H1 (cell line): ENCODE measurements at regions not wholly inside any gene's neighbourhood (a gene's known extent, or its start where the extent isn't known, plus 50 kb on each side); places are given as distances from the start of the nearest gene placed in this dataset.

Source experiments
- CTCF ChIA-PET: fragments of 300-600 bp; sonication (Branson Sonifier 250); formaldehyde crosslinking; loops from one replicate; lab custom pipeline; 2021; ENCODE audit not compliant: partially characterized antibody; lab: Charles Lee
- POLR2A ChIA-PET: fragments of 300-600 bp; sonication (Branson Sonifier 250); formaldehyde crosslinking; loops from one replicate; lab custom pipeline; 2021; ENCODE audit warnings: inconsistent platforms; ENCODE audit not compliant: partially characterized antibody; lab: Charles Lee
- DNase-seq, 2 experiments: peaks; one replicate each; pipeline versions ENCODE4 v3.0.0 to v3.0.0-alpha.2; 2010 to 2022; ENCODE audit warnings: low spot score in 2 of 2, low read depth in 1 of 2, mixed read lengths in 1 of 2
- FAIRE-seq: peaks from 2 replicates; lab custom pipeline; 2011; peaks lifted over from hg19 to GRCh38; lab: Jason Lieb, UNC
- H2AFZ ChIP-seq: 2 replicates; pipeline ENCODE4 v1.8.1; 2012; ENCODE audit warnings: low read length, inconsistent platforms
- H2AK5ac ChIP-seq: 2 replicates; pipeline ENCODE4 v1.6.1; 2013; ENCODE audit warnings: low read depth, low read length
- H2BK120ac ChIP-seq: replicated peaks from 2 replicates; pipeline ENCODE3; 2013; ENCODE audit warnings: low read depth, low read length, inconsistent platforms
- H2BK12ac ChIP-seq: 2 replicates; pipeline ENCODE4 v1.6.1; 2013; ENCODE audit warnings: low read depth, low read length
- H2BK15ac ChIP-seq: 2 replicates; pipeline ENCODE4 v1.6.1; 2013; ENCODE audit warnings: low read length
- H2BK20ac ChIP-seq: 2 replicates; pipeline ENCODE4 v1.6.1; 2013; ENCODE audit warnings: low read length
- H2BK5ac ChIP-seq: 2 replicates; pipeline ENCODE4 v1.6.1; 2013; ENCODE audit warnings: low read depth, low read length
- H3K14ac ChIP-seq: 2 replicates; pipeline ENCODE4 v1.6.1; 2013; ENCODE audit warnings: inconsistent platforms; ENCODE audit not compliant: insufficient read length
- H3K18ac ChIP-seq: 2 replicates; pipeline ENCODE4 v1.6.1; 2013; ENCODE audit warnings: low read length; ENCODE audit errors: extremely low read depth
- H3K23ac ChIP-seq: 2 replicates; pipeline ENCODE4 v1.6.1; 2013; ENCODE audit warnings: inconsistent platforms; ENCODE audit not compliant: insufficient read length
- H3K23me2 ChIP-seq: 2 replicates; pipeline ENCODE4 v1.6.1; 2013; ENCODE audit warnings: low read depth, low read length
- H3K27ac ChIP-seq: 2 replicates; pipeline ENCODE4 v1.6.1; 2011; ENCODE audit warnings: low read depth, low read length, inconsistent platforms
- H3K27me3 ChIP-seq, 4 experiments: replicated peaks in 1 of 4; 1 replicate in 1 of 4; 2 replicates in 3 of 4; pipeline versions ENCODE4 v1.6.1 to v1.8.1; 2011 to 2013; ENCODE audit warnings: low read length in 3 of 4, mild to moderate bottlenecking in 3 of 4, inconsistent platforms in 2 of 4, mixed read lengths in 2 of 4, moderate library complexity in 1 of 4; ENCODE audit not compliant: control insufficient read depth in 3 of 4, insufficient read depth in 3 of 4; ENCODE audit errors: extremely low read depth in 1 of 4
- H3K36me3 ChIP-seq, 4 experiments: 2 replicates each; pipeline versions ENCODE4 v1.6.1 to v1.8.1; 2011 to 2013; ENCODE audit warnings: mild to moderate bottlenecking in 4 of 4, low read length in 3 of 4, moderate library complexity in 2 of 4, control low read depth in 1 of 4, inconsistent platforms in 1 of 4; ENCODE audit not compliant: insufficient read depth in 4 of 4, control insufficient read depth in 2 of 4
- H3K4ac ChIP-seq: replicated peaks from 2 replicates; pipeline ENCODE3; 2013; ENCODE audit warnings: low read length, low read depth, mixed read lengths, inconsistent platforms; ENCODE audit not compliant: insufficient read length
- H3K4me1 ChIP-seq, 4 experiments: replicated peaks in 1 of 4; 1 replicate in 1 of 4; 2 replicates in 3 of 4; pipeline versions ENCODE4 v1.6.1 to v1.8.1; 2011 to 2013; ENCODE audit warnings: low read length in 3 of 4, inconsistent platforms in 2 of 4, mixed read lengths in 1 of 4; ENCODE audit not compliant: insufficient read depth in 4 of 4, control insufficient read depth in 3 of 4
- H3K4me2 ChIP-seq, 2 experiments: 2 replicates each; pipeline versions ENCODE4 v1.6.1 to v1.8.1; 2011 to 2013; ENCODE audit warnings: low read depth in 2 of 2, low read length in 2 of 2, control low read depth in 1 of 2, inconsistent platforms in 1 of 2, mild to moderate bottlenecking in 1 of 2; ENCODE audit not compliant: insufficient read depth in 1 of 2
- H3K4me3 ChIP-seq, 4 experiments: fragments of 200-600, 300-600 bp in 1 of 4; sonication (generic), shearing (Covaris generic), sonication (Bioruptor Twin) in 1 of 4; 2 replicates each; pipeline versions ENCODE4 v1.5.1 to v1.8.1; 2011 to 2016; ENCODE audit warnings: low read length in 4 of 4, low read depth in 3 of 4, control low read depth in 2 of 4, inconsistent platforms in 2 of 4, mild to moderate bottlenecking in 2 of 4, mixed read lengths in 1 of 4, moderate library complexity in 1 of 4; ENCODE audit not compliant: insufficient read depth in 2 of 4; ENCODE audit errors: extremely low read depth in 1 of 4
- H3K56ac ChIP-seq: replicated peaks from 2 replicates; pipeline ENCODE3; 2013; ENCODE audit warnings: low read depth, mild to moderate bottlenecking, mixed read lengths, low read length, inconsistent platforms; ENCODE audit not compliant: insufficient read length
- H3K79me1 ChIP-seq: 2 replicates; pipeline ENCODE4 v1.6.1; 2013; ENCODE audit warnings: low read depth, low read length, control low read depth
- H3K79me2 ChIP-seq, 2 experiments: 2 replicates each; pipeline versions ENCODE4 v1.6.1 to v1.8.1; 2012 to 2013; ENCODE audit warnings: low read length in 2 of 2, mild to moderate bottlenecking in 2 of 2, inconsistent platforms in 1 of 2; ENCODE audit not compliant: insufficient read depth in 2 of 2, control insufficient read depth in 1 of 2
- H3K9ac ChIP-seq, 4 experiments: replicated peaks in 1 of 4; 1 replicate in 1 of 4; 2 replicates in 3 of 4; pipeline versions ENCODE4 v1.6.1 to v1.8.1; 2011 to 2013; ENCODE audit warnings: low read depth in 3 of 4, low read length in 3 of 4, control low read depth in 2 of 4, mild to moderate bottlenecking in 2 of 4, moderate library complexity in 2 of 4, inconsistent platforms in 1 of 4; ENCODE audit errors: extremely low read depth in 1 of 4
- H3K9me3 ChIP-seq, 2 experiments: 2 replicates each; pipeline versions ENCODE4 v1.6.1 to v1.8.1; 2012 to 2013; ENCODE audit warnings: mild to moderate bottlenecking in 2 of 2, moderate library complexity in 2 of 2, control low read depth in 1 of 2, inconsistent platforms in 1 of 2, low read depth in 1 of 2, low read length in 1 of 2, mixed read lengths in 1 of 2; ENCODE audit not compliant: insufficient read depth in 2 of 2
- H4K20me1 ChIP-seq, 2 experiments: replicated peaks in 1 of 2; 2 replicates each; pipeline versions ENCODE3 to v1.8.1; 2011 to 2013; ENCODE audit warnings: inconsistent platforms in 2 of 2, low read length in 2 of 2, mild to moderate bottlenecking in 1 of 2; ENCODE audit not compliant: insufficient read depth in 2 of 2, control insufficient read depth in 1 of 2
- H4K5ac ChIP-seq: 2 replicates; pipeline ENCODE4 v1.6.1; 2013; ENCODE audit warnings: low read length, low read depth, mixed read lengths, inconsistent platforms; ENCODE audit not compliant: insufficient read length
- H4K8ac ChIP-seq: 2 replicates; pipeline ENCODE4 v1.8.0; 2013; ENCODE audit warnings: mild to moderate bottlenecking, moderate library complexity, low read length, inconsistent platforms; ENCODE audit not compliant: insufficient read depth; ENCODE audit errors: extremely low read depth
- H4K91ac ChIP-seq: replicated peaks from 2 replicates; pipeline ENCODE3; 2013; ENCODE audit warnings: low read length, mixed read lengths, inconsistent platforms; ENCODE audit not compliant: insufficient read length
- BCL11A ChIP-seq, 2 experiments: IDR thresholded peaks; one replicate each; pipeline ENCODE4 v1.6.1; 2011; ENCODE audit warnings: low read depth in 2 of 2, low read length in 2 of 2, mild to moderate bottlenecking in 2 of 2
- HDAC2 ChIP-seq, 2 experiments: fragments of 300-600 bp in 1 of 2; sonication (generic) in 1 of 2; IDR thresholded peaks; 2 replicates each; pipeline ENCODE4 v1.6.1; 2011 to 2012; ENCODE audit warnings: low read depth in 2 of 2, low read length in 2 of 2, mild to moderate bottlenecking in 2 of 2, moderate library complexity in 2 of 2, borderline replicate concordance in 1 of 2, inconsistent platforms in 1 of 2
- KDM5A ChIP-seq: fragments of 200-600 bp; IDR thresholded peaks from 2 replicates; pipeline ENCODE4 v1.7.1; 2012; ENCODE audit warnings: mild to moderate bottlenecking, low read length, inconsistent platforms, mixed read lengths
- RXRA ChIP-seq: IDR thresholded peaks from 2 replicates; pipeline ENCODE4 v1.6.1; 2011; ENCODE audit warnings: low read depth, mild to moderate bottlenecking, low read length, moderate library complexity; ENCODE audit not compliant: insufficient read depth
- SUZ12 ChIP-seq: fragments of 200-600 bp; sonication (generic); IDR thresholded peaks from 2 replicates; pipeline ENCODE4 v1.6.1; 2012; ENCODE audit warnings: mild to moderate bottlenecking, inconsistent platforms, low read length, moderate library complexity, mixed read lengths
- TAF1 ChIP-seq: IDR thresholded peaks from 2 replicates; pipeline ENCODE4 v1.6.1; 2011; ENCODE audit warnings: mild to moderate bottlenecking, low read depth, low read length
- TEAD4 ChIP-seq: IDR thresholded peaks from 2 replicates; pipeline ENCODE4 v1.6.1; 2012; ENCODE audit warnings: low read depth, low read length, inconsistent platforms, mixed read lengths
- YY1 ChIP-seq: IDR thresholded peaks from 2 replicates; pipeline ENCODE4 v1.6.1; 2011; ENCODE audit warnings: low read depth, mild to moderate bottlenecking, low read length
- WGBS, 2 experiments: shearing (Covaris generic) in 1 of 2; methylation state at CpG; one replicate each; pipeline versions ENCODE4 v1.1.6 to v1.1.7; 2013 to 2015; ENCODE audit warnings: low lambda C conversion rate in 2 of 2, mixed read lengths in 2 of 2, inconsistent platforms in 1 of 2, low coverage in 1 of 2, missing lambda C conversion rate in 1 of 2; ENCODE audit not compliant: insufficient replicate concordance in 2 of 2, insufficient coverage in 1 of 2, insufficient read length in 1 of 2; ENCODE audit errors: extremely low coverage in 1 of 2, missing lambda C conversion rate in 1 of 2; 5-methylcytosine and 5-hydroxymethylcytosine counted together

- Histone ChIP-seq H2BK120ac (no peak overlapping the region), H4K8ac (no peak overlapping the region), H3K79me1 (no peaks in the 10 kb centered on the region), H3K23ac (no peak overlapping the region), H4K20me1 (no peaks in the 10 kb centered on the region), H3K23me2 (no peaks in the 10 kb centered on the region), H2BK5ac (no peak overlapping the region), H3K4ac (no peak overlapping the region), H4K5ac (no peak overlapping the region), H2BK20ac (no peak overlapping the region), H2AK5ac (no peak overlapping the region), H3K9ac (no peak overlapping the region), H3K36me3 (no peaks in the 10 kb centered on the region), H3K79me2 (no peaks in the 10 kb centered on the region), H2AFZ (peak overlapping the region; percentile 28; the same call in 1 of the 2 replicates), H3K14ac (no peak overlapping the region), H3K4me1 (0 out of 7 replicates have a peak, but pooled peaks cover 0 to 2% (median 0%) of the 10 kb centered on the region in 4 experiments), H3K27me3 (no peaks in the 10 kb centered on the region), H4K91ac (no peak overlapping the region), H3K4me3 (no peak overlapping the region), H2BK12ac (no peak overlapping the region), H3K9me3 (no peaks in the 10 kb centered on the region; a peak in 1 of 4 replicates), H2BK15ac (no peak overlapping the region), H3K18ac (no peak overlapping the region), H3K27ac (no peak overlapping the region), H3K4me2 (no peak overlapping the region), H3K56ac (no peak overlapping the region)
- ChIA-PET POLR2A (no interaction called here), CTCF (interaction anchor here (1.0 to 1.2 kb wide), 2 partner anchors 150 to 345 kb away, joined by 3 to 4 read pairs; no protein-coding TSS in a partner anchor)
- WGBS, 2 experiments, result 59% methylated on average over 3 of the region's 3 CpGs; no CpG with 5 or more reads in 1 of the 2 experiments
- FAIRE-seq (no peak), DNase-seq (no peak)
- TF ChIP-seq SUZ12, result no peak
- no peak for TF ChIP-seq TEAD4
- TF ChIP-seq HDAC2 (IDR thresholded peaks at IDR 0.05; ENCODE audit: borderline replicate concordance in 1 of 2, low read depth in 2 of 2, low read length in 2 of 2), result no peak
- no peak for TF ChIP-seq KDM5A
- no peak for TF ChIP-seq RXRA
- TF ChIP-seq TAF1, result no peak
- TF ChIP-seq YY1, result no peak
- TF ChIP-seq BCL11A (IDR thresholded peaks at IDR 0.05; ENCODE audit: low read depth in 2 of 2, low read length in 2 of 2), result no peak
Observed at GRCh38 chr4:119679251-119679650, 50.6 kb upstream of the PDE5A start.
